Kidney epithelial cell (primary cell): ENCODE measurements at regions not wholly inside any gene's neighbourhood (a gene's known extent, or its start where the extent isn't known, plus 50 kb on each side); places are given as distances from the start of the nearest gene placed in this dataset.
A peak's percentile ranks its signal among the peaks of the same experiment; 100 is the strongest.

ENCODE experiments used
- DNase-seq: peaks from one replicate; pipeline ENCODE4 v3.0.0-alpha.2; 2010; ENCODE audit warnings: low read depth
- H3K27me3 ChIP-seq: 2 replicates; pipeline ENCODE4 v1.6.0; 2011; ENCODE audit warnings: low read length; ENCODE audit not compliant: control insufficient read depth, insufficient read depth
- H3K36me3 ChIP-seq: 2 replicates; pipeline ENCODE4 v1.5.1; 2011; ENCODE audit warnings: low read length; ENCODE audit not compliant: control insufficient read depth, insufficient read depth
- H3K4me3 ChIP-seq: 2 replicates; pipeline ENCODE4 v1.5.1; 2011; ENCODE audit warnings: low read depth, mild to moderate bottlenecking, control low read depth, low read length
- CTCF ChIP-seq: IDR thresholded peaks from 2 replicates; pipeline ENCODE4 v1.5.1; 2011; ENCODE audit warnings: mild to moderate bottlenecking, moderate library complexity, low read length, control low read depth, inconsistent platforms; ENCODE audit not compliant: insufficient read depth, poor library complexity, severe bottlenecking

GRCh38 chr1:36583080-36583479, 100.4 kb upstream of the CSF3R start:
- no peak for TF ChIP-seq CTCF
- H3K36me3 ChIP-seq, result no peaks in the 10 kb centered on the region
- H3K4me3 ChIP-seq, result no peak overlapping the region

GRCh38 chr1:36582066-36582755, 99.5 kb upstream of the CSF3R start:
- H3K36me3 ChIP-seq, result no peaks in the 10 kb centered on the region
- H3K27me3 ChIP-seq, result peaks cover 31% of the 10 kb centered on the region
- no peak for DNase-seq
- TF ChIP-seq CTCF, result no peak
- H3K4me3 ChIP-seq, result no peak overlapping the region

More at GRCh38 chr1:36583080-36583479, 100.4 kb upstream of the CSF3R start:
- no peak for DNase-seq
- peaks cover 34% of the 10 kb centered on the region for H3K27me3 ChIP-seq

DNA sequence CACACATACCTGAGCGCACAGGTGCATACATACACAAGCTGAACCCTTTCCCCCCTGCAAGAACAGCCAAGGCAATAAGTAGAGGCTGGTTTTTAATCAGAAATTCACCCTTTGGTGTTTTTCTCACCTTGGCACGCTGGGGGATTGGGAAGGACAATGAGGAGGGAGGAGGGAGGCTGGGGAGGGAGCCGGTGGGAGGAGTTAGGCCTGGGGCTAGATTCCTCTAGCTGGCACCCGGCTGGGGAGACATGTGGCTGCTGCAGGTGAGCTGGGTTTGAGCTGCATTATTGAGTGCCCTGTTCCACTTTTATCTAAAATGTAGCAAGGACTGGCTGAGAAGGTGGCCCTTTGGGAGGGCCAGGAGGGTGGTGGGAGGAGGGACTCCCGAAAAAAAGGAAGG, 97.8 kb upstream of the CSF3R start:
- no peak for TF ChIP-seq CTCF

GRCh38 chr1:36579039-36579438, 96.3 kb upstream of the CSF3R start:
- Histone ChIP-seq H3K27me3 (peaks cover 8% of the 10 kb centered on the region), H3K36me3 (no peaks in the 10 kb centered on the region), H3K4me3 (no peak overlapping the region)
- TF ChIP-seq CTCF, result no peak
- no peak for DNase-seq

More for the DNA sequence above, 97.8 kb upstream of the CSF3R start:
- Histone ChIP-seq H3K4me3 (no peak overlapping the region), H3K27me3 (peaks cover 18% of the 10 kb centered on the region), H3K36me3 (no peaks in the 10 kb centered on the region)
- DNase-seq, result no peak

DNA sequence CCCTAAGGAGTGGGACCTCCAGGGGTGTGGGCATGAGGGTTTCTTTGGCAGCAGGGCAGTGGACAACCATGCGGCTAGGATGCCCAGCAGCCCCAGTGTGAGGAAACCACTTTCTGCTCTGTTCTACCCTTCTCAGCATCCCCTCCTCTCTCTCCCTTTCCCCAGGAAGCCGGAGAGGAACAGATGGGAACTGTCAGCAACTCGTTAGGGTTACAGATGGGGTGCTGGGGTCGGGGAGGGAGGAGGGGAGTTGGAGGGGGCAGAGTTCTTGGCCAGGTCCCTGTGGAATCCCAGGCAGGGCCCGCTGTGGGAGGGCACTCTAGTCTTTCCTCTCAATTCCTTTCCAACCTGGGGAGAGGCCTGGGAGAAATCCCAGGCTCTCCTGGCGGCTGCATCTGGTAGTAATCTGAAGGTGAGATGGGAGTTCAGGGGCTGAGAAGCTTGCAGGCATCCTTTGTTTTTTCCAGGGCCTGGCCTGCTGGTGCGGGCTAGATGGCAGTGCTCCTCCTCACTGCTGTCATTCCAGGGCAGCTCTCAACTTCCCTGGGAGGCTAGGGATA, 93.9 kb upstream of the CSF3R start:
- TF ChIP-seq CTCF, result no peak
- Histone ChIP-seq H3K4me3 (no peak overlapping the region), H3K27me3 (peaks cover 13% of the 10 kb centered on the region), H3K36me3 (no peaks in the 10 kb centered on the region)
- no peak for DNase-seq

- no peak for DNase-seq
- H3K36me3 ChIP-seq, result no peaks in the 10 kb centered on the region
- no peak overlapping the region for H3K4me3 ChIP-seq
- peaks cover 13% of the 10 kb centered on the region for H3K27me3 ChIP-seq
- TF ChIP-seq CTCF, result peak; percentile 92
Observed at GRCh38 chr1:36576118-36576517, 93.4 kb upstream of the CSF3R start.
